Endothelial cell of hepatic sinusoid (primary cell): ENCODE measurements at regions not wholly inside any gene's neighbourhood (a gene's known extent, or its start where the extent isn't known, plus 50 kb on each side); places are given as distances from the start of the nearest gene placed in this dataset.
"Not testable (repeated sequence)": the region's sequence is repeated elsewhere in the genome, so short reads cannot be mapped to it uniquely, and the experiment has no call there.

ENCODE experiments used
- in situ Hi-C: cut with HindIII; loops from 2 replicates; pipeline ENCODE4 v1.10.0; 2017; ENCODE audit warnings: low sequenced_read_pairs

- in situ Hi-C loops: no loop called here
These were observed 106.5 kb upstream of the KCTD1 start for GRCh38 chr18:26654616-26655524.

- in situ Hi-C loops: no loop called here
These were observed 105.7 kb upstream of the KCTD1 start for GRCh38 chr18:26653943-26654615.

- in situ Hi-C loops: no loop called here
These were observed 104.1 kb upstream of the KCTD1 start for GRCh38 chr18:26652501-26652900.

- in situ Hi-C loops: no loop called here
These were observed 102.2 kb upstream of the KCTD1 start for GRCh38 chr18:26650310-26651268.

GRCh38 chr18:26649193-26649543 is 100.8 kb upstream of the KCTD1 start:
- in situ Hi-C loops: no loop called here

GRCh38 chr18:26648509-26649192 is 100.3 kb upstream of the KCTD1 start:
- in situ Hi-C loops: no loop called here

- in situ Hi-C loops: no loop called here
These were observed 98.5 kb upstream of the KCTD1 start for GRCh38 chr18:26646901-26647300.

- in situ Hi-C loops: no loop called here
These were observed 94.3 kb upstream of the KCTD1 start for GRCh38 chr18:26642440-26643348.

GRCh38 chr18:26640541-26640940 is 92.2 kb upstream of the KCTD1 start:
- in situ Hi-C loops: no loop called here

- in situ Hi-C loops: no loop called here
These were observed 90.8 kb upstream of the KCTD1 start for GRCh38 chr18:26639149-26639548.

GRCh38 chr18:26637983-26638382 is 89.6 kb upstream of the KCTD1 start:
- in situ Hi-C loops: no loop called here

GRCh38 chr18:26637324-26637723 is 89.0 kb upstream of the KCTD1 start:
- in situ Hi-C loops: no loop called here

- in situ Hi-C loops: no loop called here
These were observed 87.1 kb upstream of the KCTD1 start for GRCh38 chr18:26635466-26635865.

GRCh38 chr18:26634631-26635030 is 86.3 kb upstream of the KCTD1 start:
- in situ Hi-C loops: no loop called here

- in situ Hi-C loops: no loop called here
These were observed 82.8 kb upstream of the KCTD1 start for GRCh38 chr18:26631135-26631534.

- in situ Hi-C loops: no loop called here
These were observed 82.2 kb upstream of the KCTD1 start for GRCh38 chr18:26630596-26630995.

- in situ Hi-C loops: no loop called here
These were observed 79.7 kb upstream of the KCTD1 start for GRCh38 chr18:26628017-26628416.

GRCh38 chr18:26624443-26624842 is 76.1 kb upstream of the KCTD1 start:
- in situ Hi-C loops: no loop called here

- in situ Hi-C loops: not testable (repeated sequence)
These were observed 75.0 kb upstream of the KCTD1 start for GRCh38 chr18:26623314-26623713.
